Tibial nerve (tissue), 4 donors: ENCODE measurements at regions not wholly inside any gene's neighbourhood (a gene's known extent, or its start where the extent isn't known, plus 50 kb on each side); places are given as distances from the start of the nearest gene placed in this dataset.
"Not testable (repeated sequence)": the region's sequence is repeated elsewhere in the genome, so short reads cannot be mapped to it uniquely, and the experiment has no call there.

Experiments used
- DNase-seq, 2 donors: peaks; one replicate each; pipeline ENCODE4 v3.0.0-alpha.2; 2019; ENCODE audit warnings: low spot score in 2 of 2
- H3K27ac ChIP-seq, 4 donors: fragments of 200-600 bp; sonication (generic) in 3 of 4; one replicate each; pipeline ENCODE4 v1.5.1; 2017 to 2019; ENCODE audit warnings: mild to moderate bottlenecking in 1 of 4
- H3K27me3 ChIP-seq, 2 donors: fragments of 200-600 bp; sonication (generic) in 1 of 2; one replicate each; pipeline versions ENCODE4 v1.5.1 to v1.6.0; 2017 to 2019
- H3K36me3 ChIP-seq, 3 donors: fragments of 200-600 bp; sonication (generic); one replicate each; pipeline ENCODE4 v1.5.1; 2018 to 2019
- H3K4me1 ChIP-seq, 4 donors: fragments of 200-600 bp; sonication (generic) in 3 of 4; one replicate each; pipeline ENCODE4 v1.5.1; 2017 to 2019
- H3K4me3 ChIP-seq, 4 donors: fragments of 200-600 bp; sonication (generic) in 3 of 4; one replicate each; pipeline ENCODE4 v1.5.1; 2017 to 2019; ENCODE audit warnings: mild to moderate bottlenecking in 1 of 4, moderate library complexity in 1 of 4
- H3K9me3 ChIP-seq, 4 donors: fragments of 200-600 bp; sonication (generic) in 3 of 4; one replicate each; pipeline ENCODE4 v1.5.1; 2017 to 2019
- CTCF ChIP-seq, 5 experiments: fragments of 200-600 bp in 3 of 5; fragments of 450-650 bp in 2 of 5; sonication (generic) in 3 of 5; IDR thresholded peaks; one replicate each; pipeline ENCODE4 v1.5.1; 2016 to 2019; ENCODE audit warnings: antibody characterized with exemption in 5 of 5, mild to moderate bottlenecking in 3 of 5, moderate library complexity in 2 of 5
- EP300 ChIP-seq, 2 donors: sonication (generic); formaldehyde crosslinking; IDR thresholded peaks; one replicate each; pipeline ENCODE4 v1.6.1; 2017; ENCODE audit warnings: antibody characterized with exemption in 2 of 2, mild to moderate bottlenecking in 1 of 2
- POLR2A ChIP-seq, 2 donors: fragments of 450-650 bp; IDR thresholded peaks; one replicate each; pipeline ENCODE4 v1.6.1; 2017; ENCODE audit warnings: antibody characterized with exemption in 2 of 2, mild to moderate bottlenecking in 2 of 2, moderate library complexity in 2 of 2
- WGBS, 2 donors: methylation state at CpG; one replicate each; pipeline ENCODE4 v1.1.5; 2018; 5-methylcytosine and 5-hydroxymethylcytosine counted together

- Histone ChIP-seq H3K36me3 (no peaks in the 10 kb centered on the region), H3K27me3 (no peaks in the 10 kb centered on the region), H3K9me3 (peaks cover 0 to 8% (median 1%) of the 10 kb centered on the region in 4 donors), H3K4me3 (no peak overlapping the region), H3K4me1 (no peaks in the 10 kb centered on the region), H3K27ac (no peak overlapping the region)
- TF ChIP-seq EP300 (IDR thresholded peaks at IDR 0.05) (no peak), POLR2A (IDR thresholded peaks at IDR 0.05) (no peak), CTCF (IDR thresholded peaks at IDR 0.05) (no peak)
- no peak for DNase-seq
- 68 to 76% methylated on average over 5 of the region's 5 CpGs for WGBS, 2 donors
Observed at GRCh38 chr3:69613286-69613685, 126.0 kb upstream of the MITF start.

GRCh38 chr3:69612791-69613190 lies 126.5 kb upstream of the MITF start:
- H3K9me3 ChIP-seq, result peaks cover 0 to 8% (median 1%) of the 10 kb centered on the region in 4 donors
- DNase-seq, result no peak
- no peaks in the 10 kb centered on the region for H3K4me1 ChIP-seq
- no peak overlapping the region for H3K27ac ChIP-seq
- WGBS, 2 donors, result 85 to 91% methylated on average over 2 of the region's 2 CpGs
- TF ChIP-seq POLR2A (IDR thresholded peaks at IDR 0.05), result no peak
- no peak for TF ChIP-seq CTCF (IDR thresholded peaks at IDR 0.05)
- no peak for TF ChIP-seq EP300 (IDR thresholded peaks at IDR 0.05)
- H3K36me3 ChIP-seq, result no peaks in the 10 kb centered on the region
- no peaks in the 10 kb centered on the region for H3K27me3 ChIP-seq
- no peak overlapping the region for H3K4me3 ChIP-seq

- not testable (repeated sequence) for DNase-seq, H3K9me3 ChIP-seq, H3K36me3 ChIP-seq, H3K27me3 ChIP-seq, H3K4me3 ChIP-seq, H3K4me1 ChIP-seq, H3K27ac ChIP-seq
- peak in 1 of 2 donors; percentile 49 for TF ChIP-seq EP300 (IDR thresholded peaks at IDR 0.05)
- 24 to 46% methylated on average over 1 of the region's 1 CpG for WGBS, 2 donors
Observed at GRCh38 chr3:69609566-69609965, 129.7 kb upstream of the MITF start.

- Histone ChIP-seq H3K4me1 (no peaks in the 10 kb centered on the region), H3K9me3 (peaks cover 0 to 8% (median 0%) of the 10 kb centered on the region in 4 donors), H3K36me3 (no peaks in the 10 kb centered on the region), H3K27me3 (no peaks in the 10 kb centered on the region), H3K4me3 (no peak overlapping the region), H3K27ac (no peak overlapping the region)
- WGBS, 2 donors, result 86 to 90% methylated on average over 4 of the region's 4 CpGs
- TF ChIP-seq POLR2A (IDR thresholded peaks at IDR 0.05) (no peak), EP300 (IDR thresholded peaks at IDR 0.05) (no peak), CTCF (IDR thresholded peaks at IDR 0.05) (no peak)
- DNase-seq, result no peak
Observed at GRCh38 chr3:69607466-69608305, 131.6 kb upstream of the MITF start.

GRCh38 chr3:69605867-69606266 lies 133.4 kb upstream of the MITF start:
- Histone ChIP-seq H3K27me3 (no peaks in the 10 kb centered on the region), H3K4me3 (no peak overlapping the region), H3K9me3 (peaks cover 0 to 13% (median 0%) of the 10 kb centered on the region in 4 donors), H3K36me3 (no peaks in the 10 kb centered on the region), H3K4me1 (no peaks in the 10 kb centered on the region), H3K27ac (no peak overlapping the region)
- TF ChIP-seq EP300 (IDR thresholded peaks at IDR 0.05) (no peak), CTCF (IDR thresholded peaks at IDR 0.05) (no peak), POLR2A (IDR thresholded peaks at IDR 0.05) (no peak)
- DNase-seq, result no peak
- WGBS, 2 donors, result 83 to 84% methylated on average over 4 of the region's 4 CpGs
